HCT116 (cell line): ENCODE measurements at regions not wholly inside any gene's neighbourhood (a gene's known extent, or its start where the extent isn't known, plus 50 kb on each side); places are given as distances from the start of the nearest gene placed in this dataset.

Experiments used
- ATAC-seq: fragments of 200-7000 bp; cut with Tn5 transposase; 2 replicates; pipeline ENCODE4 v1.9.1; 2020; ENCODE audit warnings: mild to moderate bottlenecking, moderate library complexity
- BruUV-seq: library from RNA; stranded (reverse); fragments of 400-500 nt; replicated peaks from 2 replicates; lab custom pipeline; 2021; lab: Mats Ljungman, UMichigan
- CTCF ChIA-PET: fragments of 300-600 bp; sonication (Branson Sonifier 250); formaldehyde crosslinking; loops from one replicate; lab custom pipeline; 2021; ENCODE audit warnings: antibody characterized with exemption; lab: Charles Lee
- POLR2A ChIA-PET: fragments of 300-600, 350-600 bp; sonication (Branson Sonifier 250); formaldehyde crosslinking; loops from one replicate; lab custom pipeline; 2021; ENCODE audit warnings: antibody characterized with exemption; lab: Charles Lee
- RAD21 ChIA-PET, 2 experiments: fragments of 300-600 bp; sonication (Branson Sonifier 250); formaldehyde crosslinking; loops; one replicate each; lab custom pipeline; 2023; ENCODE audit warnings: low total read pairs in 2 of 2; ENCODE audit not compliant: uncharacterized antibody in 2 of 2, unreplicated experiment in 2 of 2, low non-redundant PET in 1 of 2; lab: Charles Lee
- DNase-seq: peaks from one replicate; pipeline ENCODE4 v3.0.0-alpha.2; 2010; ENCODE audit warnings: low read depth, low spot score
- H2AFZ ChIP-seq: fragments of 200-600 bp; shearing (Covaris generic), sonication (generic); 2 replicates; pipeline ENCODE4 v1.6.1; 2017; ENCODE audit warnings: low read depth, mixed run types, mixed read lengths, antibody characterized with exemption, low read length; ENCODE audit not compliant: poor library complexity, severe bottlenecking
- H3K27ac ChIP-seq: 2 replicates; pipeline ENCODE4 v1.5.1; 2012; ENCODE audit warnings: low read depth, low read length
- H3K27me3 ChIP-seq: fragments of 200-600 bp; sonication (generic); 2 replicates; pipeline ENCODE4 v1.6.1; 2016; ENCODE audit warnings: mixed run types, low read length, mixed read lengths; ENCODE audit not compliant: insufficient read depth
- H3K36me3 ChIP-seq, 2 experiments: fragments of 200-500 bp in 1 of 2; fragments of 200-600 bp in 1 of 2; sonication (Bioruptor generic) in 1 of 2; sonication (generic) in 1 of 2; 2 replicates each; pipeline versions ENCODE4 v1.5.1 to v1.6.1; 2014 to 2016; ENCODE audit warnings: low read length in 2 of 2, inconsistent platforms in 1 of 2, mixed read lengths in 1 of 2, mixed run types in 1 of 2; ENCODE audit not compliant: insufficient read depth in 2 of 2, control insufficient read depth in 1 of 2
- H3K4me1 ChIP-seq, 2 experiments: fragments of 200-600 bp in 1 of 2; sonication (generic) in 1 of 2; 2 replicates each; pipeline versions ENCODE4 v1.5.1 to v1.6.1; 2012 to 2017; ENCODE audit warnings: low read length in 2 of 2, inconsistent platforms in 1 of 2, mild to moderate bottlenecking in 1 of 2, mixed read lengths in 1 of 2, mixed run types in 1 of 2, moderate library complexity in 1 of 2; ENCODE audit not compliant: insufficient read depth in 2 of 2, control insufficient read depth in 1 of 2
- H3K4me2 ChIP-seq: fragments of 200-600 bp; sonication (generic); 2 replicates; pipeline ENCODE4 v1.6.1; 2017; ENCODE audit warnings: mixed run types, low read length, mixed read lengths
- H3K4me3 ChIP-seq, 2 experiments: fragments of 200-600 bp in 1 of 2; sonication (generic) in 1 of 2; replicated peaks in 1 of 2; 2 replicates each; pipeline ENCODE4 v1.5.1; 2011 to 2016; ENCODE audit warnings: low read length in 2 of 2, control low read depth in 1 of 2, low read depth in 1 of 2, mild to moderate bottlenecking in 1 of 2, mixed read lengths in 1 of 2, mixed run types in 1 of 2
- H3K79me2 ChIP-seq: fragments of 200-600 bp; sonication (generic); 2 replicates; pipeline ENCODE4 v1.6.1; 2017; ENCODE audit warnings: mild to moderate bottlenecking, mixed run types, low read length, moderate library complexity, mixed read lengths; ENCODE audit not compliant: insufficient read depth
- H3K9ac ChIP-seq: fragments of 200-600 bp; sonication (generic); 2 replicates; pipeline ENCODE4 v1.6.1; 2016; ENCODE audit warnings: low read length, mixed read lengths
- H3K9me2 ChIP-seq: fragments of 200-600 bp; sonication (generic), shearing (Covaris generic); 2 replicates; pipeline ENCODE4 v1.6.1; 2017; ENCODE audit warnings: mixed run types, mild to moderate bottlenecking, moderate library complexity; ENCODE audit not compliant: insufficient read depth
- H3K9me3 ChIP-seq, 2 experiments: fragments of 200-500 bp in 1 of 2; fragments of 200-600 bp in 1 of 2; sonication (Bioruptor generic) in 1 of 2; sonication (generic) in 1 of 2; 2 replicates each; pipeline ENCODE4 v1.6.1; 2014 to 2017; ENCODE audit warnings: low read length in 2 of 2, mixed read lengths in 2 of 2, inconsistent platforms in 1 of 2, low read depth in 1 of 2, mild to moderate bottlenecking in 1 of 2, mixed run types in 1 of 2, moderate library complexity in 1 of 2; ENCODE audit not compliant: control insufficient read depth in 1 of 2, insufficient read depth in 1 of 2
- H4K20me1 ChIP-seq: fragments of 200-600 bp; sonication (generic), shearing (Covaris generic); 2 replicates; pipeline ENCODE4 v1.6.1; 2017; ENCODE audit warnings: mixed run types, mild to moderate bottlenecking, moderate library complexity; ENCODE audit not compliant: insufficient read depth
- ATF3 ChIP-seq: IDR thresholded peaks from 2 replicates; pipeline ENCODE4 v1.6.1; 2012
- CEBPB ChIP-seq: IDR thresholded peaks from 2 replicates; pipeline ENCODE4 v1.6.1; 2012; ENCODE audit warnings: low read depth
- CTCF ChIP-seq, 3 experiments: fragments of 200-600 bp in 1 of 3; sonication (generic) in 1 of 3; IDR thresholded peaks in 2 of 3; conservative IDR thresholded peaks in 1 of 3; 2 replicates each; pipeline ENCODE4 v1.5.1; 2012 to 2017; ENCODE audit warnings: low read depth in 2 of 3, low read length in 2 of 3, antibody characterized with exemption in 1 of 3, borderline replicate concordance in 1 of 3, control low read depth in 1 of 3, mild to moderate bottlenecking in 1 of 3, mixed read lengths in 1 of 3, mixed run types in 1 of 3, moderate library complexity in 1 of 3; ENCODE audit not compliant: insufficient read depth in 1 of 3
- EGR1 ChIP-seq: IDR thresholded peaks from 2 replicates; pipeline ENCODE4 v1.6.1; 2012; ENCODE audit warnings: low read depth
- ELF1 ChIP-seq: IDR thresholded peaks from 2 replicates; pipeline ENCODE4 v1.6.1; 2012; ENCODE audit warnings: low read depth, borderline replicate concordance
- EZH2 ChIP-seq: fragments of 200-600 bp; sonication (generic); IDR thresholded peaks from 2 replicates; pipeline ENCODE4 v1.6.1; 2017; ENCODE audit warnings: antibody characterized with exemption, mixed run types
- EZH2phosphoT487 ChIP-seq: fragments of 200-600 bp; IDR thresholded peaks from 2 replicates; pipeline ENCODE4 v1.6.1; 2018; ENCODE audit warnings: antibody characterized with exemption, borderline replicate concordance
- JUND ChIP-seq: IDR thresholded peaks from 2 replicates; pipeline ENCODE4 v1.6.1; 2012
- MAX ChIP-seq: IDR thresholded peaks from 2 replicates; pipeline ENCODE4 v1.6.1; 2012
- POLR2AphosphoS5 ChIP-seq: IDR thresholded peaks from 2 replicates; pipeline ENCODE4 v1.6.1; 2011; ENCODE audit warnings: mild to moderate bottlenecking, low read depth, low read length, moderate library complexity
- RAD21 ChIP-seq: IDR thresholded peaks from 2 replicates; pipeline ENCODE4 v1.6.1; 2012; ENCODE audit warnings: low read depth, mild to moderate bottlenecking
- REST ChIP-seq: IDR thresholded peaks from 2 replicates; pipeline ENCODE4 v1.6.1; 2012; ENCODE audit warnings: low read depth
- SP1 ChIP-seq: IDR thresholded peaks from 2 replicates; pipeline ENCODE4 v1.6.1; 2012; ENCODE audit warnings: low read depth
- TCF7L2 ChIP-seq: IDR thresholded peaks from 2 replicates; pipeline ENCODE4 v1.7.0; 2011; ENCODE audit warnings: borderline replicate concordance, inconsistent platforms; ENCODE audit not compliant: insufficient read depth, insufficient read length; ENCODE audit errors: extremely low read depth
- YY1 ChIP-seq: IDR thresholded peaks from 2 replicates; pipeline ENCODE4 v1.6.1; 2011; ENCODE audit warnings: low read length, low read depth, moderate library complexity, mild to moderate bottlenecking; ENCODE audit not compliant: insufficient replicate concordance; ENCODE audit errors: extremely low read depth
- ZBTB33 ChIP-seq: IDR thresholded peaks from 2 replicates; pipeline ENCODE4 v1.6.1; 2011; ENCODE audit warnings: mild to moderate bottlenecking, low read length, moderate library complexity; ENCODE audit not compliant: insufficient replicate concordance; ENCODE audit errors: extremely low read depth
- ZNF274 ChIP-seq: fragments of 200-500 bp; sonication (Bioruptor generic); IDR thresholded peaks from 2 replicates; pipeline ENCODE4 v1.6.1; 2014; ENCODE audit warnings: mild to moderate bottlenecking, low read depth, low read length, inconsistent platforms
- intact Hi-C: fragments of 100-400 bp; cut with micrococcal nuclease; formaldehyde crosslinking; loops from 2 replicates; pipeline ENCODE4 v1.10.0; 2022

- ChIA-PET RAD21 (interaction anchor here in 1 of 2 experiments (0.6 kb wide), 1 partner anchor 90 kb away, joined by 4 read pairs; no protein-coding TSS in a partner anchor), POLR2A (no interaction called here), CTCF (no interaction called here)
- TF ChIP-seq MAX, result no peak
- no peak for TF ChIP-seq JUND
- TF ChIP-seq TCF7L2, result no peak
- TF ChIP-seq ZNF274, result no peak
- TF ChIP-seq ATF3, result no peak
- TF ChIP-seq EZH2phosphoT487, result no peak
- no peak for TF ChIP-seq CEBPB
- TF ChIP-seq EZH2, result no peak
- no peak for TF ChIP-seq RAD21
- no peak for TF ChIP-seq EGR1
- TF ChIP-seq YY1, result no peak
- no peak for TF ChIP-seq CTCF (IDR thresholded peaks at IDR 0.05 in 2 of 3, conservative IDR thresholded peaks at IDR 0.05 in 1 of 3; ENCODE audit: borderline replicate concordance in 1 of 3, insufficient read depth in 1 of 3, low read depth in 2 of 3, low read length in 2 of 3)
- TF ChIP-seq REST, result no peak
- no peak for TF ChIP-seq POLR2AphosphoS5
- TF ChIP-seq ELF1, result no peak
- no peak for TF ChIP-seq SP1
- TF ChIP-seq ZBTB33, result no peak
- no peak overlapping the region for H3K27ac ChIP-seq
- ATAC-seq (no peak), DNase-seq (no peak)
- intact Hi-C loops, result no loop called here
- peaks cover 0 to 37% of the 10 kb centered on the region in 2 experiments; a peak in 2 of 4 replicates for H3K4me1 ChIP-seq
- H3K4me3 ChIP-seq, result no peak overlapping the region
- H3K9me3 ChIP-seq, result no peaks in the 10 kb centered on the region
- H3K9me2 ChIP-seq, result no peaks in the 10 kb centered on the region
- no peak overlapping the region for H3K9ac ChIP-seq
- H3K4me2 ChIP-seq, result no peak overlapping the region
- no peaks in the 10 kb centered on the region for H4K20me1 ChIP-seq
- H3K79me2 ChIP-seq, result peaks cover 62% of the 10 kb centered on the region
- H3K36me3 ChIP-seq, result 0 out of 4 replicates have a peak, but pooled peaks cover 0 to 2% of the 10 kb centered on the region in 2 experiments
- H3K27me3 ChIP-seq, result no peaks in the 10 kb centered on the region
- BruUV-seq, result no TSS peak
- H2AFZ ChIP-seq, result no peak overlapping the region
These were observed 274.1 kb downstream of the SEC14L1 start for GRCh38 chr17:77414811-77415400.
